KMS-11 (cell line): ENCODE measurements at regions not wholly inside any gene's neighbourhood (a gene's known extent, or its start where the extent isn't known, plus 50 kb on each side); places are given as distances from the start of the nearest gene placed in this dataset.

ENCODE experiments used
- H2AFZ ChIP-seq: fragments of 200-600 bp; sonication (generic); 2 replicates; pipeline ENCODE4 v1.6.1; 2016; ENCODE audit warnings: antibody characterized with exemption, mixed run types, low read depth
- H3K27ac ChIP-seq: fragments of 200-600 bp; sonication (generic); 2 replicates; pipeline ENCODE4 v1.6.1; 2016; ENCODE audit warnings: mild to moderate bottlenecking, mixed run types
- H3K27me3 ChIP-seq: fragments of 200-600 bp; sonication (generic); 2 replicates; pipeline ENCODE4 v1.6.1; 2017; ENCODE audit warnings: mild to moderate bottlenecking, low read depth, mixed run types, moderate library complexity; ENCODE audit not compliant: insufficient read depth
- H3K36me3 ChIP-seq: fragments of 200-600 bp; sonication (generic); 2 replicates; pipeline ENCODE4 v1.6.1; 2017; ENCODE audit warnings: mild to moderate bottlenecking, mixed run types; ENCODE audit not compliant: insufficient read depth
- H3K4me1 ChIP-seq: fragments of 200-600 bp; sonication (generic); 2 replicates; pipeline ENCODE4 v1.6.1; 2016; ENCODE audit warnings: mild to moderate bottlenecking, low read depth, mixed run types; ENCODE audit not compliant: poor library complexity, severe bottlenecking
- H3K4me2 ChIP-seq: fragments of 200-600 bp; sonication (generic); 2 replicates; pipeline ENCODE4 v1.7.0; 2016; ENCODE audit warnings: mild to moderate bottlenecking, mixed run types
- H3K4me3 ChIP-seq: fragments of 200-600 bp; sonication (generic); IDR thresholded peaks from 2 replicates; pipeline ENCODE4 v1.6.1; 2017; ENCODE audit warnings: low read depth, low read length, mixed read lengths; ENCODE audit not compliant: insufficient read depth
- H3K79me2 ChIP-seq: fragments of 200-600 bp; sonication (generic); 2 replicates; pipeline ENCODE4 v1.6.1; 2016; ENCODE audit warnings: low read depth, mixed run types; ENCODE audit not compliant: insufficient read depth
- H3K9ac ChIP-seq: fragments of 200-600 bp; sonication (generic); 2 replicates; pipeline ENCODE4 v1.6.1; 2016; ENCODE audit warnings: mild to moderate bottlenecking, mixed run types
- H4K20me1 ChIP-seq: fragments of 200-600 bp; sonication (generic); 2 replicates; pipeline ENCODE4 v1.6.1; 2016; ENCODE audit warnings: mild to moderate bottlenecking, mixed run types; ENCODE audit not compliant: insufficient read depth
- TF ChIP-seq, protein P1 (sequence below): fragments of 200-600 bp; sonication (generic); conservative IDR thresholded peaks from 2 replicates; pipeline ENCODE4 v1.6.1; 2017; ENCODE audit warnings: low read depth, mild to moderate bottlenecking, antibody characterized with exemption, low read length, moderate library complexity, mixed read lengths

DNA sequence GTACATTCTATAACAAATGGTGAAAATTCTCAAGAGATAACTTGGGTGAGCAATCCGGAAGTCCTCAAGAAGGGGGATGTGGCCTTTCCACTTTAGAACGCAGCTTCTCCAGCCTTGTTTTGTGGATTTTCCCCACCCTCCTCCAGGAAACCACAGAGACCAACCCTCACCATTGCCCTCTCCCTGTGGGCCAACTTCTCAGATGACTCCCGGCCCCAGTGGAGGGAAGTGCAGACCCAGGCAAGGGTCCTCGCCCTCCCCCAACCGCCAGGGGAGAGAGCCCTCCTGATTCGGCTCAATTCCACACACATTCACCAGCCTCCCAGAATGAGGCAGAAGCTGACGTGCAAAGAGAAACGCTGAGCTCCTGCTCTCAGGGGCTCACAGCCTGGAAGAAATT, 277.2 kb downstream of the EIPR1 start:
- Histone ChIP-seq H3K9ac (no peak overlapping the region), H3K4me2 (no peak overlapping the region), H3K27me3 (no peaks in the 10 kb centered on the region), H3K4me1 (no peaks in the 10 kb centered on the region), H3K36me3 (no peaks in the 10 kb centered on the region), H4K20me1 (no peaks in the 10 kb centered on the region), H2AFZ (no peak overlapping the region), H3K4me3 (no peak overlapping the region), H3K79me2 (no peaks in the 10 kb centered on the region), H3K27ac (no peak overlapping the region)
- TF ChIP-seq, protein P1, sequence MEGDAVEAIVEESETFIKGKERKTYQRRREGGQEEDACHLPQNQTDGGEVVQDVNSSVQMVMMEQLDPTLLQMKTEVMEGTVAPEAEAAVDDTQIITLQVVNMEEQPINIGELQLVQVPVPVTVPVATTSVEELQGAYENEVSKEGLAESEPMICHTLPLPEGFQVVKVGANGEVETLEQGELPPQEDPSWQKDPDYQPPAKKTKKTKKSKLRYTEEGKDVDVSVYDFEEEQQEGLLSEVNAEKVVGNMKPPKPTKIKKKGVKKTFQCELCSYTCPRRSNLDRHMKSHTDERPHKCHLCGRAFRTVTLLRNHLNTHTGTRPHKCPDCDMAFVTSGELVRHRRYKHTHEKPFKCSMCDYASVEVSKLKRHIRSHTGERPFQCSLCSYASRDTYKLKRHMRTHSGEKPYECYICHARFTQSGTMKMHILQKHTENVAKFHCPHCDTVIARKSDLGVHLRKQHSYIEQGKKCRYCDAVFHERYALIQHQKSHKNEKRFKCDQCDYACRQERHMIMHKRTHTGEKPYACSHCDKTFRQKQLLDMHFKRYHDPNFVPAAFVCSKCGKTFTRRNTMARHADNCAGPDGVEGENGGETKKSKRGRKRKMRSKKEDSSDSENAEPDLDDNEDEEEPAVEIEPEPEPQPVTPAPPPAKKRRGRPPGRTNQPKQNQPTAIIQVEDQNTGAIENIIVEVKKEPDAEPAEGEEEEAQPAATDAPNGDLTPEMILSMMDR, result no peak

DNA sequence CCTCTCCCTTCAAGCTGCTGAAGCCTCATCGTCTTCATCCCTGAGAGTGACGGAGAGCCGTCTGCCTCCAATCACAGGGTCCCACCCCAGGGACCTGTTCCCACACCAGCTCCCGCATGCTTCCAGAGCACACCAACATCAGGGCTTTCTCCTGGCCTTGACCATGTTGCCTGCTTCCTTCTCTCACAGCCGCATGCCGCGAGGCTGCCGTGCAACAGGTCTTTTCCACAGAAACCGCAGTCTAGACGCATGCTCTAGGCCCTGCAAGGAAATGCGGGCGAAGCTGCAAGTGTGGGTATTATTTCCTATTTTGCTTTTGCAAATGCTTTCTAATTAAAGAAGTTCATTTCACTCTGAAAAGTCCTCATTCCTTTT, 277.8 kb downstream of the EIPR1 start:
- no peak overlapping the region for H3K4me2 ChIP-seq

DNA sequence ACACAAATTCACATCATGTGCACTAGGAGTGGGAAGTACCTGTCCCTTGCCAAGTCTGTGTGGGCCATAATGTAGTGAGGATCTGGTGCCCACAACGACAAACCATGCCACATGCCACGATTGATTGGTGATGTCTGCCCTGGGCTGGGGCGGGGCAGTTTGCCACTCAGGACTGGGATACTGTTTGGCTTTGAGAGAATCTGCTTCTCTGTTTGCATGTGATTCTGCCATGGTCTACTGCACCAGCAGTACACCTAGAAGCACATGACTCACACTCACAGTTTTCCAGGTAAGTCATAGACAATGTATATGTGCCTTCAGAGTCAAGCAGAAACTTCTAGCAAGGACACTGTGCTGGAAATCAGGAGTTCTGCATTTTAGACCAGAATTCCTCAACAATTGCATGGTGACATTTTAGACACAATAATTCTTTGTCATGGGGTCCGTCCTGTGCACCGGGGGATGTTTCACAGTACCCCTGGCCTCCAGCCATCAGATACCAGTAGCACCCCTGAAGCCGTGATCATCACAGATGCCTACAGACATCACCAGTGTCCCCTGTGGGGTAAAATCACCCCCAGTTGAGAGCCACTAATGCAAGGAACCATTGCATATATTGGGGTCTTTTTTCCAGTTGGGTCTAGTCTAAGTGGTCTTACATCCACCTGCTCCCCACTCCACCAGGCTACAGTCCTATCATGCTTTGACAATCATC, 278.3 kb downstream of the EIPR1 start:
- no peak overlapping the region for H3K4me3 ChIP-seq

More for the DNA sequence above, 277.8 kb downstream of the EIPR1 start:
- Histone ChIP-seq H3K4me3 (no peak overlapping the region), H3K9ac (no peak overlapping the region), H3K4me1 (no peaks in the 10 kb centered on the region), H3K27ac (no peak overlapping the region), H3K36me3 (no peaks in the 10 kb centered on the region), H3K79me2 (no peaks in the 10 kb centered on the region), H4K20me1 (no peaks in the 10 kb centered on the region), H3K27me3 (no peaks in the 10 kb centered on the region), H2AFZ (no peak overlapping the region)
- TF ChIP-seq, protein P1, result no peak

DNA sequence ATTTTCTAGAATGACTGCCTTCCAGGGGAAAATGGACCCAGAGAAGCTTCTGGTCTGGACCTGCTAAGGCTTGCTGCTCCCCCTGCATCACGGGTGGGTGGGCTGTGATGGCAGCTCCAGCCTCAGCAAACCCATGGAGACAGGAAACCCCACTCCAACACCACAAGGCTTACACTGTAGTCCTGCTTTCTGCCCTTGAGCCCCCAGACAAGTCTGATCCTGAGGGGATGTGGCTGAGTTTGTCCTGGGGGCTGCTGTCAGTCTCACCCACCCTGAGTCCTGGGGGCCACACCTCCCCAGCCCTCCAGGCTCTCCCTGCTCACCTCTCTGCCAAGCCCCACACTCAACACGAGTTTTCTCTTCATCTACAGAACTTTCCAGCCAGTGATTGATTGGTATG, 279.4 kb downstream of the EIPR1 start:
- Histone ChIP-seq H3K4me2 (no peak overlapping the region), H3K27me3 (no peaks in the 10 kb centered on the region), H3K4me1 (no peaks in the 10 kb centered on the region), H3K4me3 (no peak overlapping the region), H3K79me2 (no peaks in the 10 kb centered on the region), H3K36me3 (no peaks in the 10 kb centered on the region), H4K20me1 (no peaks in the 10 kb centered on the region), H3K9ac (no peak overlapping the region), H2AFZ (no peak overlapping the region), H3K27ac (no peak overlapping the region)
- TF ChIP-seq, protein P1, result no peak

More for the DNA sequence above, 278.3 kb downstream of the EIPR1 start:
- no peak overlapping the region for H3K9ac ChIP-seq
- no peaks in the 10 kb centered on the region for H3K36me3 ChIP-seq
- no peaks in the 10 kb centered on the region for H4K20me1 ChIP-seq
- TF ChIP-seq, protein P1, result no peak
- H3K27ac ChIP-seq, result no peak overlapping the region
- H2AFZ ChIP-seq, result no peak overlapping the region
- no peaks in the 10 kb centered on the region for H3K27me3 ChIP-seq
- H3K4me2 ChIP-seq, result no peak overlapping the region
- H3K4me1 ChIP-seq, result no peaks in the 10 kb centered on the region
- H3K79me2 ChIP-seq, result no peaks in the 10 kb centered on the region
